CD4-positive, alpha-beta T cell treated with Interleukin-6 at 100 ng/mL for 8 hours (primary cell): ENCODE measurements at regions not wholly inside any gene's neighbourhood (a gene's known extent, or its start where the extent isn't known, plus 50 kb on each side); places are given as distances from the start of the nearest gene placed in this dataset.
"Not testable (repeated sequence)": the region's sequence is repeated elsewhere in the genome, so short reads cannot be mapped to it uniquely, and the experiment has no call there.

Experiments
- DNase-seq: peaks from one replicate; pipeline ENCODE4 v3.0.0-alpha.2; 2020; ENCODE audit warnings: mixed read lengths, low spot score

GRCh38 chr2:128598260-128598659 lies 279.6 kb upstream of the HS6ST1 start:
- not testable (repeated sequence) for DNase-seq

GRCh38 chr2:128598862-128599441 lies 280.3 kb upstream of the HS6ST1 start:
- no peak for DNase-seq

- DNase-seq, result no peak
These were observed 281.0 kb upstream of the HS6ST1 start for GRCh38 chr2:128599700-128600099.

- no peak for DNase-seq
These were observed 282.1 kb upstream of the HS6ST1 start for GRCh38 chr2:128600581-128601297.

GRCh38 chr2:128601298-128602037 lies 282.8 kb upstream of the HS6ST1 start:
- no peak for DNase-seq

GRCh38 chr2:128602038-128602698 lies 283.5 kb upstream of the HS6ST1 start:
- no peak for DNase-seq

- no peak for DNase-seq
These were observed 284.0 kb upstream of the HS6ST1 start for GRCh38 chr2:128602699-128603101.

GRCh38 chr2:128603411-128603924 lies 284.8 kb upstream of the HS6ST1 start:
- DNase-seq, result no peak

- DNase-seq, result no peak
These were observed 285.4 kb upstream of the HS6ST1 start for GRCh38 chr2:128604045-128604444.

GRCh38 chr2:128604581-128604980 lies 285.9 kb upstream of the HS6ST1 start:
- not testable (repeated sequence) for DNase-seq

- DNase-seq, result no peak
These were observed 286.8 kb upstream of the HS6ST1 start for GRCh38 chr2:128605421-128605820.

- DNase-seq, result no peak
These were observed 287.3 kb upstream of the HS6ST1 start for GRCh38 chr2:128605931-128606330.

- DNase-seq, result no peak
These were observed 288.2 kb upstream of the HS6ST1 start for GRCh38 chr2:128606837-128607236.

GRCh38 chr2:128607440-128607839 lies 288.8 kb upstream of the HS6ST1 start:
- DNase-seq, result no peak

- DNase-seq, result no peak
These were observed 289.3 kb upstream of the HS6ST1 start for GRCh38 chr2:128607911-128608506.

- DNase-seq, result no peak
These were observed 290.5 kb upstream of the HS6ST1 start for GRCh38 chr2:128608921-128609880.

- no peak for DNase-seq
These were observed 291.8 kb upstream of the HS6ST1 start for GRCh38 chr2:128610496-128610895.

- no peak for DNase-seq
These were observed 293.0 kb upstream of the HS6ST1 start for GRCh38 chr2:128611421-128612320.

- no peak for DNase-seq
These were observed 294.0 kb upstream of the HS6ST1 start for GRCh38 chr2:128612628-128613027.

GRCh38 chr2:128613351-128613750 lies 294.7 kb upstream of the HS6ST1 start:
- no peak for DNase-seq
